K562 (cell line): ENCODE measurements at regions not wholly inside any gene's neighbourhood (a gene's known extent, or its start where the extent isn't known, plus 50 kb on each side); places are given as distances from the start of the nearest gene placed in this dataset.

Source experiments
- BDP1 ChIP-seq: IDR thresholded peaks from 3 replicates; pipeline ENCODE4 v1.6.1; 2011; ENCODE audit not compliant: insufficient read length, insufficient read depth
- ELK3 ChIP-seq: fragments of 450-650 bp; formaldehyde crosslinking; IDR thresholded peaks from 2 replicates; pipeline ENCODE4 v1.4.0; 2020; ENCODE audit warnings: mild to moderate bottlenecking
- GATA2 ChIP-seq: sonication (generic); formaldehyde crosslinking; IDR thresholded peaks from 2 replicates; pipeline ENCODE4 v1.4.0; 2020; ENCODE audit warnings: mild to moderate bottlenecking, missing genetic modification reagents
- NR1H2 ChIP-seq: sonication (generic); formaldehyde crosslinking; IDR thresholded peaks from 2 replicates; pipeline ENCODE4 v1.4.0; 2020; ENCODE audit warnings: mild to moderate bottlenecking, missing genetic modification reagents
- POLR2A ChIP-seq: fragments of 450-650 bp; conservative IDR thresholded peaks from 2 replicates; pipeline ENCODE4 v1.6.1; 2016
- POLR2AphosphoS5 ChIP-seq: IDR thresholded peaks from 2 replicates; pipeline ENCODE4 v1.6.1; 2011; ENCODE audit warnings: mild to moderate bottlenecking, low read depth, low read length, moderate library complexity; ENCODE audit not compliant: control insufficient read depth, insufficient read depth
- RERE ChIP-seq: sonication (generic); formaldehyde crosslinking; IDR thresholded peaks from 2 replicates; pipeline ENCODE4 v1.8.0; 2023; ENCODE audit warnings: missing genetic modification reagents, mild to moderate bottlenecking, borderline replicate concordance
- ZNF639 ChIP-seq, 2 experiments: fragments of 200-800 bp in 1 of 2; sonication (Bioruptor generic) in 1 of 2; sonication (generic) in 1 of 2; formaldehyde crosslinking in 1 of 2; IDR thresholded peaks in 1 of 2; conservative IDR thresholded peaks in 1 of 2; 2 replicates each; pipeline versions ENCODE4 v1.5.0 to v1.6.1; 2016 to 2020; ENCODE audit warnings: missing compliant biosample characterization in 1 of 2, missing genetic modification characterization in 1 of 2, missing genetic modification reagents in 1 of 2

GRCh38 chr1:30123896-30124295 lies 599.5 kb downstream of the MATN1 start:
- TF ChIP-seq GATA2 (CRISPR knock-in tag) (no peak), POLR2AphosphoS5 (no peak), ELK3 (CRISPR knock-in tag) (no peak), ZNF639 (CRISPR knock-in tag; conservative IDR thresholded peaks at IDR 0.05 in 1 of 2, IDR thresholded peaks at IDR 0.05 in 1 of 2) (no peak), POLR2A (no peak), RERE (CRISPR knock-in tag) (no peak), BDP1 (no peak), NR1H2 (no peak)
